ENCODE measurements at regions not wholly inside any gene's neighbourhood (a gene's known extent, or its start where the extent isn't known, plus 50 kb on each side); places are given as distances from the start of the nearest gene placed in this dataset.

GRCh38 chr11:29449281-29450074, 567.4 kb downstream of the KCNA4 start:
- H3K27ac ChIP-seq (ENCODE audit: low read depth, low read length), result no peak overlapping the region
- no peaks in the 10 kb centered on the region for H3K27me3 ChIP-seq (ENCODE audit: control insufficient read depth, low read length)
- no peaks in the 10 kb centered on the region for H3K79me2 ChIP-seq (ENCODE audit: control insufficient read depth, low read length)
- no peaks in the 10 kb centered on the region for H3K9me2 ChIP-seq (replicated peaks; ENCODE audit: control insufficient read depth, low read length)
- H3K4me3 ChIP-seq (ENCODE audit: low read length), result no peak overlapping the region
- H4K20me1 ChIP-seq (ENCODE audit: control insufficient read depth, insufficient read depth, low read depth, low read length), result no peaks in the 10 kb centered on the region
- no peaks in the 10 kb centered on the region for H3K9me3 ChIP-seq (ENCODE audit: control insufficient read depth, insufficient read depth, low read length)
- no peaks in the 10 kb centered on the region for H3K4me1 ChIP-seq (ENCODE audit: control insufficient read depth, low read length)
- TF ChIP-seq, protein P1, sequence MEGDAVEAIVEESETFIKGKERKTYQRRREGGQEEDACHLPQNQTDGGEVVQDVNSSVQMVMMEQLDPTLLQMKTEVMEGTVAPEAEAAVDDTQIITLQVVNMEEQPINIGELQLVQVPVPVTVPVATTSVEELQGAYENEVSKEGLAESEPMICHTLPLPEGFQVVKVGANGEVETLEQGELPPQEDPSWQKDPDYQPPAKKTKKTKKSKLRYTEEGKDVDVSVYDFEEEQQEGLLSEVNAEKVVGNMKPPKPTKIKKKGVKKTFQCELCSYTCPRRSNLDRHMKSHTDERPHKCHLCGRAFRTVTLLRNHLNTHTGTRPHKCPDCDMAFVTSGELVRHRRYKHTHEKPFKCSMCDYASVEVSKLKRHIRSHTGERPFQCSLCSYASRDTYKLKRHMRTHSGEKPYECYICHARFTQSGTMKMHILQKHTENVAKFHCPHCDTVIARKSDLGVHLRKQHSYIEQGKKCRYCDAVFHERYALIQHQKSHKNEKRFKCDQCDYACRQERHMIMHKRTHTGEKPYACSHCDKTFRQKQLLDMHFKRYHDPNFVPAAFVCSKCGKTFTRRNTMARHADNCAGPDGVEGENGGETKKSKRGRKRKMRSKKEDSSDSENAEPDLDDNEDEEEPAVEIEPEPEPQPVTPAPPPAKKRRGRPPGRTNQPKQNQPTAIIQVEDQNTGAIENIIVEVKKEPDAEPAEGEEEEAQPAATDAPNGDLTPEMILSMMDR (IDR thresholded peaks at IDR 0.05; ENCODE audit: low read depth, low read length, poor library complexity, severe bottlenecking), result no peak
- no peak for TF ChIP-seq EZH2phosphoT487 (IDR thresholded peaks at IDR 0.05; ENCODE audit: borderline replicate concordance, low read length)
- no peaks in the 10 kb centered on the region for H3F3A ChIP-seq (ENCODE audit: control insufficient read depth, insufficient read depth)
- no peaks in the 10 kb centered on the region for H3K36me3 ChIP-seq (ENCODE audit: control insufficient read depth, low read length)
- H3K4me2 ChIP-seq (ENCODE audit: low read length), result no peak overlapping the region

DNA sequence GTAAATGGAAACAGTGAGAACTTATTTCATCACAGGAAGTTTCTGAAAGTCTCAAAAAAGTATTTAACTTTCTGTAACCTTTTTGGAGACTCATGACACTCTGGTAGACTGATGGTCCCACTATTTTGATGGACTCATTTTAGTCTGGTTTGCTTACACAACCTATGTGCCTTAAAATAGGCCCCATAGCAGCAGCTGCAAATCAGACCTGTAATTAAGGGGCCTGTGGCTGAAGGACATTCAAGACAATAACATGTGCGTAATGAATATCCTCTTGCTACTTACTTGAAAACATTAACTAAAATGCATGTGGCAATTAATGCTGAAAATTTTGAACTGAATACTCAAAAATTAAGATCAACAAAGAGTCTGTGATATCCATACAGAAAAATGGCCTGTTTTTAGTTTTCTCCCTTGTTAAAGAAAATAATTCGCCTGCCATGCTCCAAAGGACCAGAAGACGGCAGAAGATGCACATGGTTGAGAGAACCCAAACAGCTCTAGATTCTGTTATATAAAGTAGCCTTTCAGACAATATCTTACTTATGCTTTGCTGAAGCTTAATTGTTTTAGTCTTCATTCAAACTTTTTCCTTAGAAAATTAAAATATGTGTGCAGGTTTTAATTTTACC, 568.5 kb downstream of the KCNA4 start:
- Histone ChIP-seq H3K4me2 (ENCODE audit: low read length) (no peak overlapping the region), H3K36me3 (ENCODE audit: control insufficient read depth, low read length) (no peaks in the 10 kb centered on the region), H3K9me2 (replicated peaks; ENCODE audit: control insufficient read depth, low read length) (no peaks in the 10 kb centered on the region), H3F3A (ENCODE audit: control insufficient read depth, insufficient read depth) (no peaks in the 10 kb centered on the region), H3K27me3 (ENCODE audit: control insufficient read depth, low read length) (no peaks in the 10 kb centered on the region), H4K20me1 (ENCODE audit: control insufficient read depth, insufficient read depth, low read depth, low read length) (no peaks in the 10 kb centered on the region), H3K9me3 (ENCODE audit: control insufficient read depth, insufficient read depth, low read length) (no peaks in the 10 kb centered on the region), H3K4me3 (ENCODE audit: low read length) (no peak overlapping the region), H3K4me1 (ENCODE audit: control insufficient read depth, low read length) (no peaks in the 10 kb centered on the region), H3K79me2 (ENCODE audit: control insufficient read depth, low read length) (no peaks in the 10 kb centered on the region), H3K27ac (ENCODE audit: low read depth, low read length) (no peak overlapping the region)
- TF ChIP-seq, protein P1 (IDR thresholded peaks at IDR 0.05; ENCODE audit: low read depth, low read length, poor library complexity, severe bottlenecking), result no peak
- TF ChIP-seq EZH2phosphoT487 (IDR thresholded peaks at IDR 0.05; ENCODE audit: borderline replicate concordance, low read length), result no peak

- no peak overlapping the region for H3K4me3 ChIP-seq (ENCODE audit: low read length)
- no peaks in the 10 kb centered on the region for H4K20me1 ChIP-seq (ENCODE audit: control insufficient read depth, insufficient read depth, low read depth, low read length)
- H3K27me3 ChIP-seq (ENCODE audit: control insufficient read depth, low read length), result no peaks in the 10 kb centered on the region
- H3K36me3 ChIP-seq (ENCODE audit: control insufficient read depth, low read length), result no peaks in the 10 kb centered on the region
- H3K9me3 ChIP-seq (ENCODE audit: control insufficient read depth, insufficient read depth, low read length), result no peaks in the 10 kb centered on the region
- no peaks in the 10 kb centered on the region for H3K9me2 ChIP-seq (replicated peaks; ENCODE audit: control insufficient read depth, low read length)
- H3K27ac ChIP-seq (ENCODE audit: low read depth, low read length), result no peak overlapping the region
- no peaks in the 10 kb centered on the region for H3K79me2 ChIP-seq (ENCODE audit: control insufficient read depth, low read length)
- H3K4me1 ChIP-seq (ENCODE audit: control insufficient read depth, low read length), result no peaks in the 10 kb centered on the region
- TF ChIP-seq, protein P1 (IDR thresholded peaks at IDR 0.05; ENCODE audit: low read depth, low read length, poor library complexity, severe bottlenecking), result no peak
- TF ChIP-seq EZH2phosphoT487 (IDR thresholded peaks at IDR 0.05; ENCODE audit: borderline replicate concordance, low read length), result no peak
- no peaks in the 10 kb centered on the region for H3F3A ChIP-seq (ENCODE audit: control insufficient read depth, insufficient read depth)
- H3K4me2 ChIP-seq (ENCODE audit: low read length), result no peak overlapping the region
Measured at GRCh38 chr11:29447821-29448220, 569.0 kb downstream of the KCNA4 start.

Measured in DOHH2 (cell line).